Retina (tissue), 1 donor: ENCODE measurements at regions not wholly inside any gene's neighbourhood (a gene's known extent, or its start where the extent isn't known, plus 50 kb on each side); places are given as distances from the start of the nearest gene placed in this dataset.

Experiments
- DNase-seq: peaks from one replicate; pipeline ENCODE4 v3.0.0-alpha.2; 2016

DNA sequence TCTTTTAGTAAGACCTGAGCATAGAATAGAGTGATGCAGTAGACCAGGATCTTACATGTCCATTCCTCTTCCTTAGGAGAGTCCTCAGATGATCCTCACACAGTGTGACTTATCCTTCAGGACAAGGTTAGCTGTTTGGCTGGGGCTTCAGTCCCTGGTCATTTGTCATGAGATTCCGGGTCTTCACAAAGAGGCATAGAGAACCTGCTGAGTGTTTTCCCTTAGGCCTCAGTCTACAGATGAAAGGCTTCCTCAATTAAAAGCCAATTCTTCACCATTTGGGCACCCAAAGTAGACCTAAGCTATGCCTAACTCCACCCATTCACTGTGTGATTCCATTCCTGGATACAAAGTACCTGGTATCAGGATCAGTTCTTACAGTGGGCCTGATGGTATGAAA is 329.8 kb upstream of the RUNX1 start:
- no peak for DNase-seq

DNA sequence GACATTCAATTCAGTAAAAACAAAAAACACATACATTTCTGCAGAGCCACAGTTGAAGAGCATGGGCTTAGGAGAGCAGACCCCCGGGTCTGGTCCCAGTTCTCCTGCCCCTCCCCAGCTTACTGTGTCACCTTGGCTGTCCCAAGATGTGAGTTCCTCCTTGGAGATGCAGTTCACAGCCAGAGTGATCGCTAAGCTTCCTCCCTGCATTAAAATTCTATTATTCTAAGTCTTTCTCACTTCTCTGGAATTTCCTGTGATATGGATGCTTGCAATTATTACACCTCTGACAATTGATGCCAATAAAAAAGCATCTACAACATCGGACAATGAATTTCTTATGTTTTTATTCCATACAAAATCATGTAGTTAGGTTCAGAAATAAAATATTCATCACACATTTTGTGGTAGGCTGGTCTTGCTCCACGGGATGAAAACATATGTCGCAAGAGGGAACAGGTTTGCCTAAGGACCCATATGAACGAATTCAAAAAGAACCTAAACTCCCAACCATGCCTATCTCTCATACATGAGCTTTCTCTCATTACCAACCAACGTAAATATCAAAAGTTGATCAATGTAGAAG is 328.5 kb upstream of the RUNX1 start:
- DNase-seq, result no peak

DNA sequence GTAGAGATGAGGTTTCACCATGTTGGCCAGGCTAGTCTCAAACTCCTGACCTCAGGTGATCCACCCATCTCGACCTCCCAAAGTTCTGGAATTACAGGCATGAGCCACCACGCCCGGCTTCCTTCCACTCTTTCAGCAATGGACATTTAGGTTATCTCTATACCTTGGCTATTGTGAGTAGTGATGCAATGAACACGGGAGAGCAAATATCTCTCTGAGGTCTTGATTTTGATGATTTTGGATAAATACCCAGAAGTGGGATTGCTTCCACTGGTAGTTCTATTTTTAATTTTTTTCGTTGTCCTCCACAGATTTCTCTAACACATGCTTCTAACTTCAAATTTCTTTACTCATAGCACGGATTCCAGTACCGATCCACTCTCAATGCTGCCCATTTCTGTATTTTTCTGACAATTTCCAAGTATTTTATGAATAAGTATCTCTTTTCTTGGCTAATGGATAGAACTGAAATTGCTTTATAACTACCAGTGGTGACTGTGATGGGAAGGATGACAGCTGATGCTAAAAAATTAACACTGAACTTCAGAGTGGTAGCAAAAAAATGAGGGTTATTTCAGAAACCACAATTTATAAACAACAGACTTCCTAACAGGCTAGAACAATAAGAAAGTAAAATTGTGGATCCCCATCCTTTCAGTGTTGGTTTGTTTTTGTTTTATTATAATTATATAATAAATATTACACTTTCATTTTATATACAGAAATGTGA is 327.5 kb upstream of the RUNX1 start:
- DNase-seq, result no peak

DNA sequence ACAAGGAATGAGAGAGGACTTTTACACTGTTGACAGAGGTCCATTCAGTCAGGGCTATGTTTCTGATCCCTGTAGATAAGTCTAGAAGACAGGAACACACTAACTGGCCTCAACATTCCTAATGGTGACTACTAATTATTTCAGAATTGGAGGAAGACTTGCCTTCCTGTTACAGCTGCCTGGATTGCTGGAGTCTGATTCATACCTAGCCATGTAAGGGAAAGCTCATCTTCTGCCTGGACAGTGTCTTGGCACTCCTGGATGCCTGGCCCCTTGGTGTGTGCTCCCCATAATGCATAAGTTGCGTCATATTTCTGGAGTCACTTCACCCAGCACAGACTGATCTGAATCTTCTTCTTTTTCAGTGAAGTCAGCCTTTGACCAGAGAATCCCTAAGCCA is 326.0 kb upstream of the RUNX1 start:
- no peak for DNase-seq

DNA sequence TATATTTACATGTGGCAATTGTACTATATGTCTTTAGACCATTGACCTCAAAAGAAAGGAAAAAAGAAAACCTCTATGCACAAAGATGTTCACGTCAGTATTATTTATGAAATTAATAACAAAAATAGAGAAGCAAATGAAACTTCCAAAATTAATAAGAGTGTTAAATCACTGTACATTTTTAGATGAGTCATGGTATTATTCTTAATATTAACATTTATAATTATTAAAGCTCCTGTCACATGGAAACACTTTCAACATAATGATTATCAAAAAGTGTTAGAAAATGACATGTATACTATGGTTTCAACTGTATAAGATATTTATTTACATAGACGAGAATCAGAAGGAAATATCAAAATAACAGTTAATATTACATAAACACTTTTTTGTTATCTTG is 324.9 kb upstream of the RUNX1 start:
- no peak for DNase-seq

DNA sequence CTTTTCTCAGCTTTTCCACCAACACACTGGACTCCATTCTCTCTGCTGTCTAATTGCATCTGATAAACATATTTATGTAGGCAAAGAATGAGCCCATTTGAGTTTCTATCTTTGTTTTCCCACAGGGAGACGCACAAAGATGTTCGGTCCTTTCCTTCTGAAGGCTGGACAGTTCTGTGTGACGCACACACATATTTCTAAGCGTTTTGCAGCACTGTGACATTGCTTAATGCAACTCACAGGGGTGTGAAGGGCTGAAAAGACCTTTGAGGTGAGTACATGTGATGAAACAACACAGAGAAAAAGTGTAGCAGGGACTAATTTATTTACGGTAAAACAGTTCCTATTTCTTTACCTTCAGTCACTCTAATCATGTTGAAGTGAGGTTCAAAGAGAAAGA is 323.1 kb upstream of the RUNX1 start:
- DNase-seq, result no peak

DNA sequence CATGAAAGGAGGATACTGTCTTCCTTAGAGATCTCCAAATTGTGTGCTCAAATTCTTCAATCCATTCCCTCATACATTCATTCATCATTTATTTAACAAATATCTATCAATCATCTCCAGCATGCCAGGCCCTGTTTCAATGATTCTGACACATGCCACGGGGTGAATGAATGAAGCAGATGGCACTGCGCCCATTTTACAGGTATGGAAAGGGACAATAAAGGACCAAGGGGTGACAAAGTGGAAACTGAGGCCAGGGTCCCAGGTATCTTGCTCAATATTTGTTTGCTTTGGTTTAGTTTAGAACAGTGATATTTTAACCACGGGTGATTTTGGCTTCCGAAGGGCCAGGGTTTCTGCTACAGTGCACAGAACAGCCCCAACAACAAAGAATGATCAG is 321.6 kb upstream of the RUNX1 start:
- DNase-seq, result no peak

DNA sequence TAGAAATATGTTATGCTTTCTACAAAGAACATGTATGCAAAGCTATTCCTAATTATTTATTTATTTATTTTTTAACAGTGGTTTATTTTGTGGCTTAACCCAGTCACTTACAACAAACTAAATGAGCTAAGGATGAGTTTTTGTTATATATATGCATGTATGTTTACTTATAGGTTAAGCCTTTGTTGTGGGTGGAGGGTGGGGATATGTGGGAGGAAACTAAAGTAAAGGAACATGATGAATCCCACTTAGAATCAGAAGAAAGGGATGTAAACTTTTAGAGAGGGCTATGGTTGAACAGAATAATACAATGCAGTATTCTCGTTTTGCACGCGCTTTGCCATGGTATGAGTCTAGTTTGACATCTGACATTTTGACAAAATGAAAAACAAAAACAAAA is 321.0 kb upstream of the RUNX1 start:
- no peak for DNase-seq

DNA sequence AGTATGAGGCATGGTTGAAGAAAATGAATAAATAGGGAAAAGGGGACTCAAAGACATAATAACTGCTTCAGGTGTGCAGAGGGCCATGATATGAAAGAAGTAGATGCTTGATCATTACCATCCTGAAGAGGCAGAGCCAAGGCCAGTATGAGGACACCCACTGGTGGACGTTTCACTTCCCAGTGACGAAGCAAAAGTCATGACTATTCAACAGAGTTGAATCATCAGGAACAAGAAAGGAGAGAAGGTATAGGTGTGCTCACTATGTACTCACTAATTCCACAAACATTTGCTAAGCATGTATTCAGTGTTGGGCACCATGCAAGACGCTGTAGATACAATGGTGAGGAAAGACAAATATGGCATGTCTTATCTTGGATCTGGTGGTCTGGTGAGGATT is 319.2 kb upstream of the RUNX1 start:
- DNase-seq, result no peak

DNA sequence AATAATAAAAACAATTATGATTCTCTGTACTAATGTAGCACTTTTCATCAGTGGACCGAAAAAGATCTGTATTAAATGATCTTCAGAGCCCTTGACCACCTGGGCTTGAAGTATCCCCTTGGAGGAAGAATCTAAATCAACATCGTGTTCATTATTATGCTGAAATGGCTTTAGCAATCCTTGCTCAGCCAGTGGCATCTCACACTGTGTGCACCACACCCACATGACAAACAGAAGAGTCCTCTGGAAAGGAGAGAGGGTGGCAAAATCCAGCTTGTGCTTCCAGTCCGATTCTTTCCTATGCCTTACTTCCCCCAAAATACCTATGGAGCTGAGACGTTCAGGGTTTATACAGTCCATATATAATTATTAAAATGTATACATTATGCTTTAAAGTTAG is 318.5 kb upstream of the RUNX1 start:
- no peak for DNase-seq

DNA sequence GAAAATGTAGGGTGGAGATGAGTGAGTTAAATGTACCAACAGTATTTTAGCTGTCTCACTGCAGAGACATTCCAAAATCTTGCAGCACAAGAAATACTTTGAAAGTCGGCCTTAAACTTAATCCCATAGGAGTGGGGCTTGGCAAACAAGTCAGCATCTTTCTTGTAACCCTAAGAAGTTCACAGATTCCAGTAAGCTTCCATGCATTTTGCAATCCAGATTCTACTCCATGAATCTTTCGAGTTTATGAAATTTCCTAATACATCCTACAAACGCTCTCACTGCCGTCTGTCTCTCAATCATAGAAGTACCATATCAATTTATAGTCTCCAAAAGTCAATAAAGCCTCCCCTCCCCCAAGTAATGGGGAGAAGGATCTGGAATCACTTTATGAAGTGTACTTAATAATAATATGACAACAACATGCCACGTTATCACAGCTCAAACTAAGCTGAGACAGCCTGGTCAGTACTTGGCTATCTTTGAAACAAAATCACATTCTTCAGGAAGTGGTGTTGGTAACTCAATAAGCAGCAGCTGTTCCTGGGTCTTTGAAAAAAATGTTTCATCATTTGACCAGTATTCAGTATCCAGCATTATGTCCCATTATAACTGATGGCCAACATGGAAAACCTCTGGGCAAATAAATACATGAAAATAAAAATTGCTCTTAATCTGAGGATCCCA is 317.4 kb upstream of the RUNX1 start:
- no peak for DNase-seq

DNA sequence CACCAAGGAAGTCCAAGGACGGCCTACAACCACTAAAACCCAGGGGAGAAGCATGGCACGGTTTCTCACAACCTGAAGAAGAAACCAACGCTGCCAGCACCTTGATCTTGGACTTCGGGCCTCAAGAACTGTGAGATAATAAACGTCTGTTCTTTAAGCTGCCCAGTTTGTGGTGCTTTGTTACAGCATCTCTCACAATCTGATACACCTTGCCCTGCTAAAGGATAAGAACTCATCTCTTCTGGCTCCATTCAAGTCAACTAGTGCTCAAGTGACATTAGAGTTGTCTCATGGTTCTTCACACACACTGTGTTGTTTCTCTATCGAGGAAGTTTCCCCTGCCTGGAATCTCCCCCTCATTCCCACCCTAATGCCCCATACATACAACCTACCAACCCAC is 314.4 kb upstream of the RUNX1 start:
- no peak for DNase-seq

DNA sequence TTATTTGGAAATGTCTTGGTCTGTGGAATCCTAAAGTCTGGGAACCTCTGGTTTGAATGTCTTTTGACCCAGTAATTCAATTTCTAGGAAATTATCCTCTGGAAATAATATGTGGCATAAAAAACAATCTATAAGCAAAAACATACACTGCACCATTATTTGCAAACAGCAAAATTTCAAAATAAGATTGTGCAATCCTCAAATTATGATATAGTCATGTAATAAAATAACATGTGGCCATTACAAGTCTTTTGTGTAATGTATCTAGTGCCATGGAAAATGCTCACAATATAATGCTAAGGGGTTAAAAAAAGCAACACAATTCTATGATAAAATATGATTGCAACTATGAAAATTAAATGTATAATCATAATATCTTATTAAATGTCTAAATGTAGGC is 312.9 kb upstream of the RUNX1 start:
- DNase-seq, result no peak

DNA sequence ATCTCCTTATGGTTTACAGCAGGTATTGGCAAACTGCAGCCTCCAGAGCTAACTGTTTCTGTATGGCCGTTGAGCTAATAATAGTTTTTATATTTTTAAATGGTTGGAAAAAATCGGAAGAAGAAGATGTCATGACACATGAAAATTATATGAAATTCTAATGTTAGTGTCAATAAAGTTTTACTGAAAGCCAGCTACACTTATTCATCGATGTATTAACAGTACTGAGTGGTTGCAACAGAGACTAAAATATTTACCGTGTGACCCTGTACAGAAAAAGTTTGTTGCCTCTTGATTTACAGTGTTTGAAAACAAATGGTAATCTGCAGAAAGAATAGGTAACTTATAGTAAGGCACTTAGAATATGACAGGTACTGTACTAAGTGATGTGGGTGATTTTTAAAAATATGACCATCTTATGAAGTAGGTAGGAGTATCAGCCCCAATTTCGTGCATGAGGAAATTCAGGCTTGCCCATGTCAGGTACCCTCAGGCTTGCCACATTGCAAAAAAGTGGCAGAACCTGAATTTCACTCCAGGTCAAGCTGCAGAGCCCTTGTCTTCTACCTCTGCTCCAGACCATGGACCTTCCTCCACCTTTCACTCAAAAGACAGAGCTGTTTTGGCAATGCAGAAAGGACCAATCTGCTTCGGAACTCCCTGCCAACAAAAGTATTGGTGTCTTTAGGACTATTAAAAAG is 311.9 kb upstream of the RUNX1 start:
- DNase-seq, result no peak

DNA sequence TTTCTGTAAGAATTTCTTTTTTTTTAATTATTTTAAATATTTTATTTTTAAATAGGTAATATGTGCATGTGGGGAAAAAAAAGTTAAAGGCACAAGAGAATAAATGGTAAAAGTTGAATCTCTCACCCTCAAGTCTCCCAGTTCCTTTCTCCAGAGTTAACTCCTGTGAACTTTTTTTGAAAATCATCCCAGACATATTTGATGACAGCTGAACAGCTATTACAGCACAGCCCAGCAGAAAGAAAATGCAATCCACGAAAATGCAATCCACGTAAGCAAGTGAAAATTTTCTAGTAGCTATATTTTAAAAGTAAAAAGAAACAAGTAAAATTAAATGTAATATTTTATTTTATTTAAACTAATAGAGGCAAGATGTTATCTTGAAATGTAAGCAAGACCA is 310.0 kb upstream of the RUNX1 start:
- no peak for DNase-seq

DNA sequence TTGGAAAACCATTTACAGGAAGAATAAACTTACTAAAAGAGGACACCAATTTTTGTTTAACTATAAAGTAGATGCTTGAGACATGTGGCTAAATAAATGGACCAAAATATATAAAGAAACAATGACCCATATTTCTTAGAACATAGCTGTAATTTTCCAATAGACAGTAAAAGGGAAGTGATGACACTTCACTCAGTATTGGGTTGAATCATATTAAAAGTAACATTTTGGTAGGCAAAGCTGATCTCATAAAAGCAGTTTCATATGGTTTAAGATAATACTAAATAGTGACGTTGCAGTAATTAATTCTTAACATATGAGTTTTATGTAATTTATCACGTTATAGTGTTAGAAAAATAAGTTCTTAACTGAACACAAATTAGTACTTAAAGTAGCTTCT is 308.9 kb upstream of the RUNX1 start:
- DNase-seq, result no peak

DNA sequence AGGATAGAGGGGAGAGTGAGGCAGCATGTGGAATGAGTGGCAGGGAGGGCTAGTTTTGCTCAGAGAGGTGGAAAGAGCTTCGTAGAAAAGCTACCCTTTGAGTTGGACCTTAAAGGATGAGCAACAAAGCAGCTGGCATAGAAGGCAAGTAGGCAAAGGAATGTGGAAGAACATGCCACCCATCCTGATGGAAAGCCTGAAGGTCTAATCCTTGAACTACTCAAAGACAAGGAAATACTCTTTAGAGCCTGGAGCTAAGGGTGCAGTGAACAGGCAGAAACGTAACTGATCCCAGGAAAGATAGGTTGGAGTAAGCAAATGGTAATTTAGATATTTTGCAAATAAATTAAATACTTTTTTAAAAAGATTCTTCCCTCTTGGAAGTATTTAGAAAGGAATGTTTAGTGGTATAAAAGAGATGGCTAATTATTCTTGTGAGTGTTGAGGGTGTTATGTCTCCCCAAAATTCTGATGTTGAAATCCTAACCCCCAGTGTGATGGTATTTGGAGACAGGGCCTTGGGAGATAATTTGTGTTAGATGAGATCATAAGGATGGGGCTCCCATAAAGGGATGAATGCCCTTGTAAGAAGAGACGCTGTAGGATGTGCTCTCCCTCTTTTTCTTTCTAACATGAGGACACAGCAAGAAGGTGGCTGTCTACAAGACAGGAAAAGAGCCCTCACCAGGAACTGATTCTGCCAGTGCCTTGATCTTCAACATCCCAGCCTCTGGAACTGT is 308.1 kb upstream of the RUNX1 start:
- DNase-seq, result no peak

DNA sequence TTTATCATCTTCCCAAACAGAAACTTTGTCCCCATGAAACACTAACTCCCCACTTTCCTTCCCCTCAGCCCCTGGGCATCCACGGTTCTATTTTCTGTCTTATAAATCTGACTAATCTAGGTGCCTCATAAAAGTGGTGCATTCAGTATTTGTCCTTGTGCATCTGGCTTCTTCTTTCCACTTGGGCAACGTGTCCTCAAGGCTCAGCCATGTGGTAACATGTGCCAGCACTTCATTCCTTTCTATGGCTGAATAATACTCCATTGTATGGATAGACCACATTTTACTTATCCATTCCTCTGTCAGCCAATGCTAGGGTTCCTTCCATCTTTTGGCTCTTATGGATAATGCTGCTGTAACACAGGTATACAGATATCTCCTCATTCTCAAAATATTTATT is 305.0 kb upstream of the RUNX1 start:
- no peak for DNase-seq

DNA sequence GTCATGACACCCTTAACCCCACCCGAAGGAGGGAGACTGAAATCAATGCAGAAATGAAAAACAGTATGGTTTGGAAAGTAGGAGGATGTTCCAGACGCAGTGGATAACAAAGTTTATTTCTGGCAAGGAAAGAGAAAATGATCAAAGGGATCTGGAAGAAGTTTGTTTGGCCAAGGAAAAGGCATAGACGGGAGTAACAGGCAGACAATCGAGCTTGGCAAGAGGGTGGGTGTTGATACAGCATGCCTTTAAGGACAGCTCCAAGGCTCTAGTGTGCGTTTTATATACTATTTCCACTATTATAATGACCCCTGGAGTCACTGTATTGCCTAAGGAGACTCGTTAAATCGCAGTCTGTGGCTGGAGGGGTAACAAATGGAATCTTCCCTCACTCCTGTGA is 303.7 kb upstream of the RUNX1 start:
- DNase-seq, result no peak

DNA sequence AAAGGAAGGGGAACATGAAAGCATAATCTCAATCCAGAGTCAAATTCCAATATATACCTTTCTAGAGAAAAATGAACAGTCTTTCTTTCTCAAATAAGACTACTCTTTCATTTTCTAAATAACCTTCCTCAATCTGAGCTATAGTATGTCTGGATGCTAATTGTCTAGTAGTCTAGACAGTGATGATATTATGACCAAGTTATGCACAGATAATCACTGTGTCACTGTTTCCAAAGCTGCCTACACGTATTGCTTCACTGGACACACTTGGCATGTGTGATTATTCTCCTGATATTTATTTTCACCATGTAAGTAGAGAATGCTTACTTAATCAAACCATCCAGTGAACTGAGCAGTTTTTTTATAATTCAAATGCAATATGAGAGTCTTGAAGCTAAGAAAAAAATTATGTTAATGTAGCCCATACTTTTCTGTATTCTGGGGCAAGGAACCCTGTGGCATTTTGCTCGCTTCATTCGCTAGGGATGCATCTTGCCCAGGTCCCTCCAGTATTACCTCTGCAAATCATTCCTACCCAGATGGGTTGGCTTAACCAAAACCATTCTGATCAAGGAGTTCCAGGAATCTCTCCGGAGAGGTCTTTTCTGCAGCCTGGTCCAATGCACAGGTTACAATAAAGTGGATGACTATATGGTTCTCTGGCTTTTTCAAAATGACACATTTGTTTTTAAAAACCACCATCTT is 303.1 kb upstream of the RUNX1 start:
- DNase-seq, result no peak

DNA sequence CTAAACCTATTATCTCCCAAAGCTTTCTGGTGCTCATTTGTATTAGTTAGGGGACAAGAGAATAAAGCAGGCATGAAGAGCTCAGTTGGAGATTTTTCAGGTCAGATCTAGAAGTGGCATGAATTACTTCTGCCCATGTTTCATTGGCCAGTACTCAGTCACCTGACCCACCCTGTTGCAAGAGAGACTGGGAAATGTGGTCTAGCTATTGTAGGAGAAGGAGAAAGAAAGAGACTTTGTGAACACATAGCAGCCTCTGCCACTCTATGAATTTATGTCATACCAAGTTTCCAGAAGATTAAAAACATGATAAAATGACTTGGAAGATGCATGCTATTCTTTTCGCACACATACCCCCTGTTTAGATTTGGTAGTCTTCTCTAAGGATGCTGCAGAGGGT is 302.3 kb upstream of the RUNX1 start:
- no peak for DNase-seq

DNA sequence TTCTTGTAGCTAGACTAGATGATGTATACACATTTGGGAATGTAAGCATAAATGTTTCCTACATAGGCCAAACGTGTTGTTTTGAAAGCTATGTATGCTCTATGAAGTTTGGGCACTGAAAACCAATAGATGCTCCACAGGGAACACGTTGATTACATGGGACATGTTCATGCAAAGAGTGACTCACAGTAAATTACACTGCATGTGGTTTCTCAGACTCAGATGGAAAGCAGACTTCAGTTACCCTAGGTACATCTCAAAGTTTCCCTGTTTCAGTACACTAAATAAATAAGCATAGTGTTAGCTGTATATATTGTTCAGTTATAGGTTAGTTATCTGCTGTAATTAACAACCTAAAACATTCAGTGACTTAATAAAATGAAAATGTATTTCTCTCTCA is 301.9 kb upstream of the RUNX1 start:
- no peak for DNase-seq
